HG03196 (cell line): ENCODE measurements at regions not wholly inside any gene's neighbourhood (a gene's known extent, or its start where the extent isn't known, plus 50 kb on each side); places are given as distances from the start of the nearest gene placed in this dataset.
"Not testable (repeated sequence)": the region's sequence is repeated elsewhere in the genome, so short reads cannot be mapped to it uniquely, and the experiment has no call there.

Experiments used
- ATAC-seq: cut with Tn5 transposase; IDR thresholded peaks from one replicate; pipeline ENCODE4 v1.9.1; 2021; ENCODE audit not compliant: unreplicated experiment

- ATAC-seq: no peak
These were observed 125.9 kb downstream of the CCER1 start for GRCh38 chr12:90829044-90829443.

GRCh38 chr12:90828621-90829020, 126.4 kb downstream of the CCER1 start:
- ATAC-seq: no peak

- ATAC-seq: no peak
These were observed 127.4 kb downstream of the CCER1 start for GRCh38 chr12:90827567-90827966.

GRCh38 chr12:90826036-90826435, 128.9 kb downstream of the CCER1 start:
- ATAC-seq: no peak

DNA sequence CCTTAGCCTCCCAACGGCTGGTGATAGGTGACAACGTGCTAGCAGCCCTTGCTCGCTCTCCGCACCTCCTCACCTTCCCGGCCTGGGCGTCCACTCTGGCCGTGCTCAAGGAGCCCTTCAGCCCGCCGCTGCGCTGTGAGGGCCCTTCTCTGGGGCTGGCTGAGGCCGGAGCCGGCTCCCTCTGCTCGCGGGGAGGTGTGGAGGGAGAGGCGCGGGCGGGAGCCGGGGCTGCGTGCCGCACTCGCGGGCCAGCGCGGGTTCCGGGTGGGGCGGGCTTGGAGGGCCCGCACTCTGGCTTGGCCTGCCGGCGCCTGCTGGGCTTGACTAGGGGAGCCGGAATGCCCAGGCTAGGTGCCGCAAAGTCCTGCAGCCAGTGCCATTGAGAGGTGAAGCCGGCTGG, 131.1 kb downstream of the CCER1 start:
- ATAC-seq: no peak

DNA sequence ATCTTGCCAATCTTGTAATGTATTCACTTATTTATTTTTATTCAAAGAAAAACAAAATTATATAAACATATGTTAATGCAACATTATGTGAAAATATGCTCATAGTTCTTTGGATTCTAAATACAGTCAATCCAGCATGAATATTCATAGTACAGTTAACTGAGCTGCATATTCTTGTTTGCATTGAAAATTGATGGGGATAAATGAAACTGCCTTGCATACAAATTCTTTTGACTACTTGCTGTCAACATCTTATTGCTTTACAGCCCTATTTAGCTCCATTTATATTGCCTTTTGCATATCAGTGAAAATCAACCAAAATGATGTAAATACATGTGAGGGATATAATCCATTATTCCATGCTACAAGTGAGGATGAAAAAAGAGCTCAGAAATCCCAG, 135.3 kb downstream of the CCER1 start:
- ATAC-seq: no peak

DNA sequence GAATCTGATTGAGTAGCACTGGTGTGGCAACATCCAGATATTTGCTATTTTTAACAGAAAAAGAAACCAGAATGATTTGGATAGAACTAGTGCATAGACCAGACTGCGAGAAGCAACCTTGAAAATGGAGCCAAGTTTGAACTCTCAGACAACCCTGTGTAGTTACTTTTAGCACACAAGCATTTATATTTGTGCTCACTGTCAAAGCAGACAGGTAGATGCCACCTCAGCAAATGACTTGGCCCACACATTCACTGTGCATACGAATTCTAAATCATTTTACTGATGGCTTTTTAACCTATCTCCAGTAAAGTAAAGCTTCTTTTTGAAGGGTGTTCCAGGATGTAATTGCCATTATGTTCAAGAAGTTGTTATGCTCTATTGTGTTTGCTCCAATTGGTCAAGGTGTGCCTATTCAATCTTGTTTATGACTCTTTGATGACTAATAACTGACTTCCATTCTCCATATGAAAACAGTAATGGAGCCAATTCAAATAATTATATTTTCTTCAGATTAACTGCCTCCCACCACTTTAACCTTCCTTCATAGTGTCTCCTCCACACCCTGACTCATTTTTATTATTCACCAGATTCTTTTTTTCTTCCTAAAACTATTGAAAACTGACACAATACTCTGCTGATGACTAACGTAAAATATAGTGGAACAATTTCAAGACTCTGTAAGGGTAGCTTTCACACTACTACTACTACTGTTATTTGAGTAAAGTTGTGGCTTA, 138.5 kb downstream of the CCER1 start:
- no peak for ATAC-seq

GRCh38 chr12:90809940-90810339, 145.0 kb downstream of the CCER1 start:
- no peak for ATAC-seq

GRCh38 chr12:90808568-90808967, 146.4 kb downstream of the CCER1 start:
- no peak for ATAC-seq

DNA sequence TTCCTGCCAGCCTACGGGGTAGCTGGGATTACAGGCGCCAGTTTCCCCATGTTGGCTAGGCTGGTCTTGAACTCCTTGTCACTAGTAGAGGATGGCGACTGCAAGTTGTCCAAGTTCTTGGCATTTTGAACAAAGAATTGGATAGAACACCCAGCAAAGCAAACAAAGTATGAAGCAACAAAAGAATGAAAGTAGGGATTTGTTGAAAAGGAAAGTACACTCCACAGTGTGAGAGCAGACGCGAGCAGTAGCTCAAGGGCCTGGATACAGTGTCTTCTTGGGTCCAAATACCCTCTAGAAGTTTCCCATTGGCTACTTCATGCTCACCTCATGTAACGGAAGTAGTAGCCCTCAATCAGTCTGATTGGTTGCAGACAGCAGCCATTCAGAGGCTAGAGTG, 152.2 kb downstream of the CCER1 start:
- ATAC-seq: no peak

GRCh38 chr12:90801776-90802175, 153.2 kb downstream of the CCER1 start:
- ATAC-seq: no peak

- ATAC-seq: no peak
These were observed 160.8 kb downstream of the CCER1 start for GRCh38 chr12:90794212-90794611.

DNA sequence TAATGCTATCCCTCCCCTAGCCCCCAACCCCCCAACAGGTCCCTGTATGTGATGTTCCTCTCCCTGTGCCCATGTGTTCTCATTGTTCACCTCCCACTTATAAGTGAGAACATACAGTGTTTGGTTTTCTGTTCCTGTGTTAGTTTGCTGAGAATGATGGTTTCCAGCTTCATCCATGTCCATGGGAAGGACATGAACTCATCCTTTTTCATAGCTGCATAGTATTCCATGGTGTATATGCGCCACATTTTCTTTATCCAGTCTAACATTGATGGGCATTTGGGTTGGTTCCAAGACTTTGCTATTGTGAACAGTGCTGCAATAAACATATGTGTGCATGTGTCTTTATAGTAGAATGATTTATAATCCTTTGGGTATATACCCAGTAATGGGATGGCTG, 162.3 kb downstream of the CCER1 start:
- not testable (repeated sequence) for ATAC-seq

DNA sequence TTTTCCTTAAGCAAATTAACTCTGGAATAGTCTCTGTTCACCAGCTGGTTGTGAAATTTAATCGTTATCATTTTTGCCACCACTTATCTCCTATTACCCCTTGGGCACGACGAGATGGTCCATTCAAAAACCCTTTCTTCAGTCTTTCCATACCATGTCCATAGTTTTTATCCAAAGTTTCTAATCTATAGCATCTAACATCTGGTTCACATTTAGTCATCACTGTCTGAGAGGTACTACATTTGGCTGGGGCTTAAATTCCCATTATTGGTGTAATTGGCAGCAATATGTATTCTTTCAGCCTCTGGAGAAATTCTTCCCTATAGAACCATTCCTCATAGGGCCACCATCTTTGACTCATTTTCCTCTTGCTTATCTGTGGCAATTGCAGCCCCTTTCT, 163.5 kb downstream of the CCER1 start:
- ATAC-seq: no peak

GRCh38 chr12:90790747-90791146, 164.2 kb downstream of the CCER1 start:
- no peak for ATAC-seq

DNA sequence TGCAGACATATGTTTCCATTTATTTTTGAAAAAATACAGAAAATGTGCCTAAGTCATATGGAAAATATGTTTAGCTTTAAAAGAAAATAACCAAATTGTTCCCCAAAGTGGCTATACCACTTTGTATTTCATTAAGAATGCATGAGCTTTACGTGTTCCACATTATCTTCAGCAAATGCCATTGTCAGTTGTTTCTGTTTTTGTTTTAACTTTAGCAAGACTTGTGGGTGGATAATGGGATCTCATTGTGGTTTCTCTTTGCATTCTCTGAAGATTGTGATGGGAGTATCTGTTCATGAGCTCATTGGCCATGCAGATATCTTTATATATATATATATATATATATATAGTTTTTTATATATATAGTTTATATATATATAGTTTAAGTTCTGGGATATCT, 181.5 kb downstream of the CCER1 start:
- ATAC-seq: no peak

GRCh38 chr12:90770861-90771260, 184.1 kb downstream of the CCER1 start:
- ATAC-seq: no peak

DNA sequence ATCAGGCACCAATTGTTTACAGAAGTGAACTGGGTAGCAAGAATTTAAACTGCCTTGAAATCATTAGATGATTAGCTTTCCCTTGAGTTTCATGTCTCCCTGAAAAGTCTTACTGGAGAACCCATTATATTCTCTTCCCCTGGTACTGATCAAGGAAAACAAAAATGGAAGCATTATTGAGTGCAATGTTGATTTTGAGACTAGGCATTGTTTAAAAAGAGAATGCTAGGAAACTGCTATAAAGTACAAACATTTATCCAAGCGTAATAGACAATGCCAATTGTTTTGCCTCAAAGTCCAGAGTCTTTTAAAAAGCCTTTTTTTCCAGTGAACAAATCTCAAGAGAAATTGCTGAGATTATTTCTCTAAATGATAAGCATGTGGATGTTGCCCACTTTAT, 197.0 kb downstream of the CCER1 start:
- ATAC-seq: no peak

DNA sequence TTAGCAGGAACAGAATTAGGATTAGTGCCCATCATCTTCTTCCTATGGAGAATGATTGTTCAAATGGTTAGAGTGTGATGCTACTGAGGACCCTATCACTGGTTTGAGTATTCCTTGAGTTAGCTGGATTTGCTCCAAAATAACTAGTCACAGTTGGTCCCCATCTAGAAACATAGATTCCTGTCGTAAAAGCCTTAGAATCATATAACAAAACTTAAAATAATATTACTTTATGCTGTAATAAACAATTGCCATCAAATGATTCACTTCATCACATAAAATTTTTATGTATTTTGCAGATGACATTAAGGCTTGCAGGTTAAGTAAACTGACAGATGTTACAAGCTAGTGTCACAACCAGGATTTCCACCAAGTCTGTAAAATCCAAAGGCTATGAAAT, 209.8 kb downstream of the CCER1 start:
- ATAC-seq: no peak

GRCh38 chr12:90741611-90742010, 213.4 kb downstream of the CCER1 start:
- no peak for ATAC-seq

DNA sequence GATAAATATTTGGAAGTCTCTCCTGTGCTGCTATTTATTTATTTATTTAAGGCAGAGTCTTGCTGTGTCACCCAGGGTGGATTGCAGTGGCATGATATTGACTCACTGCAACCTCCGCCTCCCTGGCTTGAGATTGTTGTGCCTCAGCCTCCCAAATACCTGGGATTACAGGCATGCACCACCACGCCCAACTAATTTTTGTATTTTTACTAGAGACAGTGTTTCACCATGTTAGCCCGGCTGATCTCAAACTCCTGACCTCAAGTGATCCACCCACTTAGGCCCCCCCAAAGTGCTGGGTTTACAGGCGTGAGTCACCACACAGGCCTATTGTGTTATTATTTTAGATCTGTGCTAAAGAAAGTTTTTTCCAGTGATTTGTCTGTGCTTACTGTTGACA, 225.2 kb downstream of the CCER1 start:
- no peak for ATAC-seq

GRCh38 chr12:90712671-90713070, 242.3 kb downstream of the CCER1 start:
- no peak for ATAC-seq

- ATAC-seq: no peak
These were observed 244.3 kb downstream of the CCER1 start for GRCh38 chr12:90710711-90711110.
